ENCODE measurements at regions not wholly inside any gene's neighbourhood (a gene's known extent, or its start where the extent isn't known, plus 50 kb on each side); places are given as distances from the start of the nearest gene placed in this dataset.

GRCh38 chr17:34825102-34825501 is 136.2 kb downstream of the CCT6B start:
- Mint-ChIP-seq H3K27ac (peak overlapping the region in 1 of 3 experiments; percentile 30; a peak in 1 of 7 replicates), H3K4me3 (no peak overlapping the region), H3K27me3 (ENCODE audit: low read depth) (peaks cover 52% of the 10 kb centered on the region), H3K9me3 (no peaks in the 10 kb centered on the region), H3K36me3 (ENCODE audit: insufficient read depth in 1 of 3, low read depth in 3 of 3) (no peaks in the 10 kb centered on the region), H3K4me1 (peaks cover 27% of the 10 kb centered on the region in 2 experiments)
- Histone ChIP-seq H3K9me3 (ENCODE audit: control insufficient read depth, low read depth, low read length) (no peaks in the 10 kb centered on the region), H2BK20ac (ENCODE audit: low read depth, low read length, poor library complexity, severe bottlenecking) (no peak overlapping the region), H4K20me1 (ENCODE audit: control insufficient read depth, insufficient read depth, insufficient read length) (no peaks in the 10 kb centered on the region), H3T11ph (ENCODE audit: low read length) (no peak overlapping the region), H3K14ac (ENCODE audit: insufficient read depth, low read length) (no peak overlapping the region), H3K18ac (ENCODE audit: insufficient read length, low read depth, low read length) (no peak overlapping the region), H2BK5ac (ENCODE audit: insufficient read length, low read length) (no peak overlapping the region), H3K27me3 (ENCODE audit: insufficient read depth, low read length) (peaks cover 4% of the 10 kb centered on the region; the same call in 1 of the 2 replicates), H3K4me2 (ENCODE audit: insufficient read depth, insufficient read length, low read length) (no peak overlapping the region), H3K23me2 (ENCODE audit: insufficient read length, low read depth, low read length, poor library complexity, severe bottlenecking) (no peaks in the 10 kb centered on the region), H3K4me1 (ENCODE audit: insufficient read depth, low read length) (peaks cover 5% of the 10 kb centered on the region; the same call in 1 of the 2 replicates), H2BK12ac (ENCODE audit: insufficient read length, low read depth, low read length) (no peak overlapping the region), H3K27ac (ENCODE audit: insufficient read length, low read depth, low read length) (no peak overlapping the region), H2AFZ (ENCODE audit: low read length) (no peak overlapping the region), H3K4ac (ENCODE audit: low read depth, low read length) (no peak overlapping the region), H3K9ac (ENCODE audit: extremely low read depth, insufficient read length, low read length) (no peak overlapping the region), H2BK15ac (ENCODE audit: low read depth, low read length) (no peak overlapping the region), H4K8ac (replicated peaks; ENCODE audit: insufficient read length, low read depth, low read length) (no peak overlapping the region), H3K79me1 (ENCODE audit: insufficient read depth, low read depth, low read length, poor library complexity, severe bottlenecking) (no peaks in the 10 kb centered on the region), H4K91ac (ENCODE audit: insufficient read length, low read depth, low read length) (no peak overlapping the region), H3K23ac (ENCODE audit: insufficient read length, low read depth, low read length) (no peak overlapping the region), H3K79me2 (ENCODE audit: insufficient read depth, low read length) (no peaks in the 10 kb centered on the region), H2AK5ac (ENCODE audit: insufficient read length, low read length) (no peak overlapping the region), H4K5ac (ENCODE audit: insufficient read length, low read depth, low read length) (no peak overlapping the region), H2BK120ac (ENCODE audit: low read depth, low read length, poor library complexity, severe bottlenecking) (no peak overlapping the region), H3K56ac (ENCODE audit: insufficient read length, low read depth, low read length) (no peak overlapping the region)
- TF ChIP-seq CTCF (conservative IDR thresholded peaks at IDR 0.05): no peak
- WGBS (ENCODE audit: extremely low coverage, insufficient read length, low lambda C conversion rate): no CpG with 5 or more reads among the region's 1 CpG
- DNase-seq: no peak

All from H9 (cell line).